ENCODE measurements at regions not wholly inside any gene's neighbourhood (a gene's known extent, or its start where the extent isn't known, plus 50 kb on each side); places are given as distances from the start of the nearest gene placed in this dataset.

DNA sequence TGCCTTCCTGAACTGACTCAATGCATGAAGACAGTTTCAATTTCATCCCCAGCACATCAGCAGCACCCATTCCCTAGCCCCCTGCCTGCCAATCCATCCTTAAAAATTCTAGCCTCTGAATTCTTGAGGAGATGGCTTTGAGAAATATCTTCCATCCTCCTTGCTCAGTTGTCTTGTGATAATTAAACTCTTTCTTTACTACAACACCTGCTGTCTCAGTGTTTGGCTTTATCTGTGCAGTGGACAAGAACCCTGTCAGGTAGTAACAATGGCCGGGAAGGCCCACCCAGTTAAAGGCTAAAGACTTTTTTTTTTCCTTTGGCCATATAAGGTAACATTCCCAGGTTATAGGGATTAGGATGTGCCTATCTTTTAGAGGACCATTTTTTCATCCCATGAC is 114.4 kb upstream of the NAP1L1 start:
- H3K4me3 ChIP-seq (ENCODE audit: low read depth, low read length) = no peak overlapping the region
- DNase-seq (ENCODE audit: low read depth) = no peak
- TF ChIP-seq, protein P1, sequence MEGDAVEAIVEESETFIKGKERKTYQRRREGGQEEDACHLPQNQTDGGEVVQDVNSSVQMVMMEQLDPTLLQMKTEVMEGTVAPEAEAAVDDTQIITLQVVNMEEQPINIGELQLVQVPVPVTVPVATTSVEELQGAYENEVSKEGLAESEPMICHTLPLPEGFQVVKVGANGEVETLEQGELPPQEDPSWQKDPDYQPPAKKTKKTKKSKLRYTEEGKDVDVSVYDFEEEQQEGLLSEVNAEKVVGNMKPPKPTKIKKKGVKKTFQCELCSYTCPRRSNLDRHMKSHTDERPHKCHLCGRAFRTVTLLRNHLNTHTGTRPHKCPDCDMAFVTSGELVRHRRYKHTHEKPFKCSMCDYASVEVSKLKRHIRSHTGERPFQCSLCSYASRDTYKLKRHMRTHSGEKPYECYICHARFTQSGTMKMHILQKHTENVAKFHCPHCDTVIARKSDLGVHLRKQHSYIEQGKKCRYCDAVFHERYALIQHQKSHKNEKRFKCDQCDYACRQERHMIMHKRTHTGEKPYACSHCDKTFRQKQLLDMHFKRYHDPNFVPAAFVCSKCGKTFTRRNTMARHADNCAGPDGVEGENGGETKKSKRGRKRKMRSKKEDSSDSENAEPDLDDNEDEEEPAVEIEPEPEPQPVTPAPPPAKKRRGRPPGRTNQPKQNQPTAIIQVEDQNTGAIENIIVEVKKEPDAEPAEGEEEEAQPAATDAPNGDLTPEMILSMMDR (IDR thresholded peaks at IDR 0.05; ENCODE audit: insufficient read depth, low read length) = no peak

- TF ChIP-seq, protein P1 (IDR thresholded peaks at IDR 0.05; ENCODE audit: insufficient read depth, low read length) = no peak
- DNase-seq (ENCODE audit: low read depth) = no peak
Observed at GRCh38 chr12:76197283-76197682, 112.8 kb upstream of the NAP1L1 start.

GRCh38 chr12:76195920-76196319 is 111.4 kb upstream of the NAP1L1 start:
- DNase-seq (ENCODE audit: low read depth) = no peak
- no peak overlapping the region for H3K4me3 ChIP-seq (ENCODE audit: low read depth, low read length)
- TF ChIP-seq, protein P1 (IDR thresholded peaks at IDR 0.05; ENCODE audit: insufficient read depth, low read length) = no peak

More at GRCh38 chr12:76197283-76197682, 112.8 kb upstream of the NAP1L1 start:
- H3K4me3 ChIP-seq (ENCODE audit: low read depth, low read length) = no peak overlapping the region

- no peak for DNase-seq (ENCODE audit: low read depth)
- no peak overlapping the region for H3K4me3 ChIP-seq (ENCODE audit: low read depth, low read length)
- TF ChIP-seq, protein P1 (IDR thresholded peaks at IDR 0.05; ENCODE audit: insufficient read depth, low read length) = no peak
Observed at GRCh38 chr12:76194724-76195123, 110.2 kb upstream of the NAP1L1 start.

- H3K4me3 ChIP-seq (ENCODE audit: low read depth, low read length) = no peak overlapping the region
- TF ChIP-seq, protein P1 (IDR thresholded peaks at IDR 0.05; ENCODE audit: insufficient read depth, low read length) = no peak
- no peak for DNase-seq (ENCODE audit: low read depth)
Observed at GRCh38 chr12:76193961-76194360, 109.5 kb upstream of the NAP1L1 start.

DNA sequence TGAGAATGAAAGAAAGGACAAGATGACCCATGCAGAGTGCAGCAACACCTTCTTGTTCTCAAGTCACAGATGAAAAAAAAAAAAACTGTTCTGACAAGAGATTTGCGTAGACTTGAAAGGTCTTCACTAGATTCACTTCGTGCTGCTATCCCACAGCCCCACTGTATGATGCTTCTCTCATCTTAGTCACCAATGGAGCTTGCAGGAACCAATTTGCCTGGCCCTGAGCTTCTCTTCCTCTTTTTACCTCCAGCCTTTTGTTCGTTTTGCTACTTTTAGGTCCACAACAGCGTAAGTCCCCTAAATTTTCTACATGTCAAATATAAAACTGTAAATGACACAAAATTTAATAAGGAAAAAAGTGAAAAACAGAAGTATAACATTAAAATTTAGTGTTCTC is 107.9 kb upstream of the NAP1L1 start:
- DNase-seq (ENCODE audit: low read depth) = no peak
- TF ChIP-seq, protein P1 (IDR thresholded peaks at IDR 0.05; ENCODE audit: insufficient read depth, low read length) = no peak
- no peak overlapping the region for H3K4me3 ChIP-seq (ENCODE audit: low read depth, low read length)

DNA sequence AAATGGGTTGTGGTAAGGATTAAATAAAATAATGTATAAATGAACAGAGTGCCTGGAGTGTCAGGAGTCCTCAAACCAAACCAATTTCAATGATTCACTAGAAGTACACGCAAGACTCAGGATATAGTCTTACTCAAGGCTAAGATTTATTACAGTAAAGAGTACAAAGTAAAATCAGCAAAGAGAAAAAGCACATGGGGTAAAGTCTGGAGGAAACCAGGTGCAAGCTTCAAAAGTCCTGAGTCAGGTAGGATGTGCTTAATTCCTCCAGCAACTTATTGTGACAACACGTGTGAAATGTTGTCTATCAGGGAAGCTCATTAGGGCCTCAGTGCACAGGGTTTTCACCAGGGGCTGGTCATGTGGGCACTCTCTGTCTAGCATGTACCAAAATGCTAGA is 105.8 kb upstream of the NAP1L1 start:
- DNase-seq (ENCODE audit: low read depth) = no peak
- no peak overlapping the region for H3K4me3 ChIP-seq (ENCODE audit: low read depth, low read length)
- TF ChIP-seq, protein P1 (IDR thresholded peaks at IDR 0.05; ENCODE audit: insufficient read depth, low read length) = no peak
